UCSD-AML1 (cell line): ENCODE measurements at regions not wholly inside any gene's neighbourhood (a gene's known extent, or its start where the extent isn't known, plus 50 kb on each side); places are given as distances from the start of the nearest gene placed in this dataset.

Experiments
- DNase-seq: peaks from one replicate; lab custom pipeline; 2025; ENCODE audit not compliant: unreplicated experiment; lab: John Stamatoyannopoulos, UW

- no peak for DNase-seq
Measured at GRCh38 chr12:63264629-63265028, 113.6 kb upstream of the AVPR1A start.

GRCh38 chr12:63250486-63250885 is 99.5 kb upstream of the AVPR1A start:
- no peak for DNase-seq

DNA sequence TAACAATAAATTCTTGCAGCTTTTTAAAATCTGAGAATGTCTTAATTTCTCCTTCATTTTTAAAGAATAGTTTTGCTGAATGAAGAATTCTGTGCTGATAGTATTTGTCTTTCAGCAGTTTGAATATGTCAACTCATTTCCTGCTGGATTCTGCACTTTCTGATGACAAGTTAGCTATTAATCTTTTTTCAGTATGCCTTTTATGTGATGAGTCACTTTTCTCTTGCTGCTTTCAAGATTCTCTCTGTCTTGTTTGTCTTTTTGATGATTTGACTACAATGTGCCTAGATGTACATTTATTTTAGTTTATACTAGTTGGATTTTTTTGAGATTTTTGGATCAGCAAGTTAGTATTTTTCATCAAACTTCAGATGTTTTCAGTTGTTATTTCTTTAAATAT is 87.9 kb upstream of the AVPR1A start:
- no peak for DNase-seq

DNA sequence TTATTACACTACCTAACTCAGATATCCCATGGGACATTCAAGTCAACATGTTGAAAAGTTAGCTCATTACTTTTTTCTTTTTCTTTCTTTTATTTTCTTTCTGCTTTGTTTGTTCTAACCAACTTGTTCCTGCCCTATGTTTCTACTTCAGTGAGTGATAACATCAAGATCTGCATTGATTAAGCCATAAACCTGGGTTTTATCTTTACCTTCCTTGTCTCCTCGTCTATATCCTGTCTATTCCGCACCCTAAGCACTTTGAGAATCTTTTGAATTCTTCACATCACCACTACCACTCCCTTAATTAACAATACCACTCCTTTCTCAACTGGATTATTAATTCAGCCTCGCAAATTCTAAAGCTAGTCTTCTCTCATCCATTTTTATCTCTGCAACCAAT is 81.9 kb upstream of the AVPR1A start:
- no peak for DNase-seq

GRCh38 chr12:63228853-63229252 is 77.9 kb upstream of the AVPR1A start:
- no peak for DNase-seq

DNA sequence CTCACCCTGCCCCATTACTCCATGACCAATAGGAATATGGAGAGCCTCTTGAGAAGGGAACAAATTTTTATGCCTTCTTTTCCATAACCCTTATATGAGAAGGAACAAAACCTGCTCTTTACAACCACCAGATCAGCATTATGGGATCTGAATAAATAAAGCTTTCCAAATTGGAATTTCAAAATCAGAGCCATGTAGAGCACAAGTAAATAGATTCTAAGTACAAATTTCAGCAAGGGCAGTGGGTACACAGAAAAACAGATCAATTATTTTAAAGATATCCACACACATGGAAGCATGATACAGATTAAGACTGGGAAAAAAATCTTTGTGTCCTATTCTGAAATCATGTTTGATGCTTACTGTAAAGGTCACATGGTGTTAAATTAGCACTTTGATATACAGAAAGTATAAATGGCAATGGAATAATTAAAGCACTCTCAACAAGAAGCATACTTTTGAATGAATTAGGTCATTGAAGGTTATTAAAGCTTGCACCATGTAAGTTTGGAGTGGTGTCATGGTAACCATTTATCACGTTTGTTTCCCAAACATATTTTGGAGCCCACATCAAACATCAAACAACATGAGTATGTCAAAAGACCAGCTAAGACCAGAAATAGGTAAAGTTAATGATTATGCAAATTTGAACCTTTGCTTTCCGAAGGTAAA is 75.9 kb upstream of the AVPR1A start:
- no peak for DNase-seq

- DNase-seq, result no peak
Measured at GRCh38 chr12:63224396-63224795, 73.4 kb upstream of the AVPR1A start.

DNA sequence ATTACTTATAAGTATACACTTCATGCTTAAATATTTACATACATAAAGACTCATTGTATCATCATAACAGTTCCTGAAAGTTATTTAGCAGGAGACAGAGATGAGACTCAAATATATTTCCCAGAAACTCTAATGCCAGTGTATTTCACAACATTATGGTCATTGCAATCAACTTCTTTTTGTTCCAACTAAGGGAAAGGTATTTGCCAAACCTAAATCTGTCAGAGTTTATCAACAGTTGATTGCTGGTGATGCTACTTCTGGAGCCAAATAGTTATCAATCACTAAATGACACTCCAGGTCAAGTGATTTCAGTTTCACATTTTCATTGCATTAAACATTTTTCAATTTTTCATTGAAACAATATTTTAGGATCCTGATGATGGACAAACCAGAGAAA is 72.1 kb upstream of the AVPR1A start:
- no peak for DNase-seq

GRCh38 chr12:63222582-63222981 is 71.6 kb upstream of the AVPR1A start:
- DNase-seq, result no peak

DNA sequence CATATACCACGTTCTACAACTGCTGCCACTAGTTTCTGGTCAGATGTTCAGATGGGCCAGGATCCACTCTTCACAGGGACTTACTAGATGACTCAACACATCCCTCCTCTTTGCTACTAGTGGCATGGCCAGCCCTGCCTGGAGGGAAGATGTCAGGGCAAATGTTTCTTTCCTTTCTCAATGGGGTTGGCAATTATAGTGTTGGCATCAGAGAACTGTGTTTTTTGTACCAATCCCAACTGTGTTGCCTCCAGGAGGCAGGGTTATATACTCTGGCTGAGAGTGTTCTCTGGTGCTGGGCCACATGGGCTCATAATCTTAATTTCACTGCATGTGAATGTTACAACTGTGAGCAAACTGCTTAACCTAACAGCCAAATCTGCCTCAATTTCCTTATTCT is 69.9 kb upstream of the AVPR1A start:
- no peak for DNase-seq

- DNase-seq, result no peak
Measured at GRCh38 chr12:63212316-63212715, 61.3 kb upstream of the AVPR1A start.

- no peak for DNase-seq
Measured at GRCh38 chr12:63208956-63209355, 58.0 kb upstream of the AVPR1A start.

- no peak for DNase-seq
Measured at GRCh38 chr12:63206909-63207308, 55.9 kb upstream of the AVPR1A start.

DNA sequence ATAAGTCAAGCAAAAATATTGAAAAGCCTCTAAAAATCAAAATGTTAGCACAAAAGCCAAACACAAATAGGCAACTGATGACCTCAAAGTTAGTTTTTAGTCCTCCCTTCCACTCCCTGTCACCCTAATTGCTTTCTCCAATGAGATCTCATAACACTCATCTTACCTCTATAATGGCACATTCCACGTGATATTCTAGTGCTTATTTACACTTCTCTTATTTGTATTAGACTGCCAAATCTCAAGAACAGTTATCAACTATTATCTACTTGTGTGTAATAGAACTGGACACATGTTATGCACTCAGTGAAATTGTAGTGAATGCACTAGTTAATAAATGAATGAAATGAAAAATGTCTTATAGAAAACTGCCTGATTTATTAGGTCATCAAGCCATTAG is 55.5 kb upstream of the AVPR1A start:
- no peak for DNase-seq
